A549 (cell line): ENCODE measurements at regions not wholly inside any gene's neighbourhood (a gene's known extent, or its start where the extent isn't known, plus 50 kb on each side); places are given as distances from the start of the nearest gene placed in this dataset.
"Not testable (repeated sequence)": the region's sequence is repeated elsewhere in the genome, so short reads cannot be mapped to it uniquely, and the experiment has no call there.

ENCODE experiments used
- ATAC-seq, 2 experiments: fragments of 200-7000 bp in 1 of 2; fragments of >200 bp in 1 of 2; cut with Nextera tagmentation in 1 of 2; cut with Tn5 transposase in 1 of 2; 3 replicates each; pipeline versions ENCODE4 v1.8.0 to v1.9.1; 2018 to 2020; ENCODE audit warnings: mild to moderate bottlenecking in 1 of 2, moderate library complexity in 1 of 2
- CTCF ChIA-PET: fragments of 300-600 bp; sonication (Branson Sonifier 250); formaldehyde crosslinking; extraction: SDS; loops from one replicate; lab custom pipeline; 2021; ENCODE audit warnings: antibody characterized with exemption, inconsistent platforms; lab: Yijun Ruan, JAX
- POLR2A ChIA-PET: fragments of 350-600 bp; formaldehyde crosslinking; extraction: SDS; loops from one replicate; lab custom pipeline; 2021; ENCODE audit warnings: antibody characterized with exemption, inconsistent platforms; lab: Yijun Ruan, JAX
- DNase-seq, 2 experiments: peaks; one replicate each; pipeline versions ENCODE4 v3.0.0 to v3.0.0-alpha.2; 2011 to 2016; ENCODE audit warnings: low read depth in 1 of 2, low spot score in 1 of 2
- FAIRE-seq: peaks from 2 replicates; lab custom pipeline; 2011; peaks lifted over from hg19 to GRCh38; lab: Jason Lieb, UNC
- H3K27ac ChIP-seq, 2 experiments: fragments of >200 bp; sonication (Bioruptor Twin); formaldehyde crosslinking; 3 replicates each; pipeline ENCODE4 v1.5.1; 2016 to 2017
- H3K4me1 ChIP-seq: fragments of >200 bp; sonication (Bioruptor Twin); formaldehyde crosslinking; 3 replicates; pipeline ENCODE4 v1.6.1; 2016
- H3K4me2 ChIP-seq: fragments of >200 bp; sonication (Bioruptor Twin); formaldehyde crosslinking; 3 replicates; pipeline ENCODE4 v1.6.1; 2016
- H3K4me3 ChIP-seq: fragments of >200 bp; sonication (Bioruptor Twin); formaldehyde crosslinking; 3 replicates; pipeline ENCODE4 v1.5.1; 2016
- H3K9me3 ChIP-seq: fragments of >200 bp; sonication (Bioruptor Twin); formaldehyde crosslinking; 3 replicates; pipeline ENCODE4 v1.6.1; 2016
- BCL3 ChIP-seq: fragments of >200 bp; sonication (Bioruptor Twin); formaldehyde crosslinking; IDR thresholded peaks from 3 replicates; pipeline ENCODE4 v1.6.1; 2016
- BHLHE40 ChIP-seq: IDR thresholded peaks from 2 replicates; pipeline ENCODE4 v1.6.1; 2012; ENCODE audit warnings: low read depth, low read length, inconsistent platforms
- CHD4 ChIP-seq: fragments of 200-600 bp; sonication (generic); IDR thresholded peaks from 2 replicates; pipeline ENCODE4 v1.6.1; 2016; ENCODE audit warnings: antibody characterized with exemption, mild to moderate bottlenecking, borderline replicate concordance
- HDAC2 ChIP-seq: fragments of 200-600 bp; sonication (generic); IDR thresholded peaks from 2 replicates; pipeline ENCODE4 v1.6.1; 2016
- HEYL ChIP-seq: fragments of 250-450 bp; sonication (Bioruptor Pico); IDR thresholded peaks from 2 replicates; pipeline ENCODE4 v1.8.0; 2021; ENCODE audit warnings: mild to moderate bottlenecking, moderate library complexity
- KDM5A ChIP-seq: fragments of 200-600 bp; sonication (generic); IDR thresholded peaks from 2 replicates; pipeline ENCODE4 v1.6.1; 2016; ENCODE audit warnings: antibody characterized with exemption, mild to moderate bottlenecking
- MYC ChIP-seq: IDR thresholded peaks from 2 replicates; pipeline ENCODE4 v1.6.1; 2012; ENCODE audit warnings: mild to moderate bottlenecking, inconsistent platforms, low read length, improper control_type of control experiment, borderline replicate concordance
- NFE2L2 ChIP-seq: fragments of 150-350 bp; conservative IDR thresholded peaks from 2 replicates; pipeline ENCODE4 v1.6.1; 2014; ENCODE audit warnings: low read length
- NPAS2 ChIP-seq: fragments of 250-450 bp; sonication (Bioruptor Pico); IDR thresholded peaks from 2 replicates; pipeline ENCODE4 v1.8.0; 2022; ENCODE audit warnings: mild to moderate bottlenecking, moderate library complexity, borderline replicate concordance
- NR3C1 ChIP-seq: fragments of >200 bp; sonication (Bioruptor Twin); formaldehyde crosslinking; IDR thresholded peaks from 3 replicates; pipeline ENCODE4 v1.6.1; 2017
- POLR2A ChIP-seq: IDR thresholded peaks from 2 replicates; pipeline ENCODE4 v1.6.1; 2012; ENCODE audit warnings: mild to moderate bottlenecking, low read length
- POLR2AphosphoS2 ChIP-seq: conservative IDR thresholded peaks from 2 replicates; pipeline ENCODE4 v1.6.1; 2012; ENCODE audit warnings: low read length, improper control_type of control experiment, inconsistent platforms
- RAD21 ChIP-seq, 2 experiments: fragments of >200 bp in 1 of 2; sonication (Bioruptor Twin) in 1 of 2; formaldehyde crosslinking in 1 of 2; IDR thresholded peaks in 1 of 2; conservative IDR thresholded peaks in 1 of 2; 2 replicates in 1 of 2; 3 replicates in 1 of 2; pipeline ENCODE4 v1.6.1; 2012 to 2018; ENCODE audit warnings: inconsistent platforms in 1 of 2
- RNF2 ChIP-seq: fragments of 200-600 bp; sonication (generic); IDR thresholded peaks from 2 replicates; pipeline ENCODE4 v1.6.1; 2016; ENCODE audit warnings: low read depth, mild to moderate bottlenecking, antibody characterized with exemption, moderate library complexity, borderline replicate concordance
- TFCP2L1 ChIP-seq: fragments of 250-450 bp; sonication (Bioruptor Pico); IDR thresholded peaks from 2 replicates; pipeline ENCODE4 v1.5.0; 2021; ENCODE audit warnings: mild to moderate bottlenecking
- ZC3H11A ChIP-seq: fragments of 450-650 bp; IDR thresholded peaks from 2 replicates; pipeline ENCODE4 v1.6.1; 2014; ENCODE audit warnings: antibody characterized with exemption, mild to moderate bottlenecking
- WGBS: methylation state at CpG from one replicate; pipeline ENCODE4 v1.1.6; 2017; ENCODE audit errors: missing lambda C conversion rate; 5-methylcytosine and 5-hydroxymethylcytosine counted together
- TF ChIP-seq, protein P1 (sequence below): fragments of 150-350 bp; IDR thresholded peaks from 2 replicates; pipeline ENCODE4 v1.6.1; 2014; ENCODE audit warnings: low read depth, mild to moderate bottlenecking, low read length
- TF ChIP-seq, protein P2 (sequence below): fragments of 250-450 bp; sonication (Bioruptor Pico); IDR thresholded peaks from 2 replicates; pipeline ENCODE4 v1.5.0; 2020; ENCODE audit warnings: low read depth, mild to moderate bottlenecking, moderate library complexity

- 82% methylated on average over 17 of the region's 17 CpGs for WGBS
- no peak for FAIRE-seq
- Histone ChIP-seq H3K9me3 (0 out of 3 replicates have a peak, but pooled peaks cover 3% of the 10 kb centered on the region), H3K4me1 (no peaks in the 10 kb centered on the region), H3K27ac (no peak overlapping the region), H3K4me2 (no peak overlapping the region), H3K4me3 (no peak overlapping the region)
- no peak for TF ChIP-seq NR3C1
- TF ChIP-seq NFE2L2, result no peak
- TF ChIP-seq ZC3H11A, result no peak
- TF ChIP-seq, protein P1, sequence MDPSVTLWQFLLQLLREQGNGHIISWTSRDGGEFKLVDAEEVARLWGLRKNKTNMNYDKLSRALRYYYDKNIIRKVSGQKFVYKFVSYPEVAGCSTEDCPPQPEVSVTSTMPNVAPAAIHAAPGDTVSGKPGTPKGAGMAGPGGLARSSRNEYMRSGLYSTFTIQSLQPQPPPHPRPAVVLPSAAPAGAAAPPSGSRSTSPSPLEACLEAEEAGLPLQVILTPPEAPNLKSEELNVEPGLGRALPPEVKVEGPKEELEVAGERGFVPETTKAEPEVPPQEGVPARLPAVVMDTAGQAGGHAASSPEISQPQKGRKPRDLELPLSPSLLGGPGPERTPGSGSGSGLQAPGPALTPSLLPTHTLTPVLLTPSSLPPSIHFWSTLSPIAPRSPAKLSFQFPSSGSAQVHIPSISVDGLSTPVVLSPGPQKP, result no peak
- no peak for TF ChIP-seq KDM5A
- TF ChIP-seq RAD21 (conservative IDR thresholded peaks at IDR 0.05 in 1 of 2, IDR thresholded peaks at IDR 0.05 in 1 of 2), result no peak
- no peak for TF ChIP-seq POLR2AphosphoS2
- TF ChIP-seq TFCP2L1, result no peak
- TF ChIP-seq NPAS2, result no peak
- no peak for TF ChIP-seq CHD4
- ChIA-PET CTCF (interaction anchor here (1.0 kb wide), 1 partner anchor 15 kb away, joined by 3 read pairs; no protein-coding TSS in a partner anchor), POLR2A (no interaction called here)
- no peak for DNase-seq
- ATAC-seq, result no peak
These were observed 204.0 kb upstream of the PITRM1 start for GRCh38 chr10:3376631-3377030.

DNA sequence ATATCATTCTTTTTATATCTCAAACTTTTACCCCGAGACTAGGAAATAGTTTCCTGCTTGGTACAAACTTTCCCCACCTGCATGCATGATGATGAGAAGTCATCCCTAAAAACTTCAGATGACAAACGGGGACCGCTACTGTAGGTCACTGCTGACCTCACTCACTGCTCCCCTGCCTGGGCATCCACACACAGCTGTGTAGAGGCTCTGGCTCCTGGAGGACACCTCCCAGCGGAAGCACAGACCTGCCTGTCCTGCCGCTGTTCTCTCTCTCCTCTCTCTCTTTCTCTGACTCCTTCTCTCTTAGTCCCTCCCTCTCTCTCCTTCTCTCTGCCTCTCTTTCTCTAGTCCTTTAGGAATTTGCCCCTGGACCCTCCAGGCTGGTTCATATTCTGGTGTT lies 202.9 kb upstream of the PITRM1 start:
- H3K4me1 ChIP-seq, result no peaks in the 10 kb centered on the region
- WGBS, result 72% methylated on average over 5 of the region's 5 CpGs
- H3K4me2 ChIP-seq, result no peak overlapping the region
- DNase-seq (no peak), FAIRE-seq (no peak), ATAC-seq (peak in 1 of 2 experiments; percentile 8; a peak in 1 of 6 replicates)
- POLR2A ChIA-PET, result no interaction called here
- CTCF ChIA-PET, result interaction anchor here (0.6 kb wide), 1 partner anchor 850 kb away, joined by 4 read pairs; no protein-coding TSS in a partner anchor
- TF ChIP-seq BHLHE40 (no peak), POLR2AphosphoS2 (no peak), BCL3 (no peak), MYC (no peak), NFE2L2 (no peak), HDAC2 (no peak), CHD4 (no peak), RNF2 (no peak), HEYL (no peak)
- TF ChIP-seq, protein P2, sequence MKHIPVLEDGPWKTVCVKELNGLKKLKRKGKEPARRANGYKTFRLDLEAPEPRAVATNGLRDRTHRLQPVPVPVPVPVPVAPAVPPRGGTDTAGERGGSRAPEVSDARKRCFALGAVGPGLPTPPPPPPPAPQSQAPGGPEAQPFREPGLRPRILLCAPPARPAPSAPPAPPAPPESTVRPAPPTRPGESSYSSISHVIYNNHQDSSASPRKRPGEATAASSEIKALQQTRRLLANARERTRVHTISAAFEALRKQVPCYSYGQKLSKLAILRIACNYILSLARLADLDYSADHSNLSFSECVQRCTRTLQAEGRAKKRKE (CRISPR knock-in tag), result no peak
- 0 out of 3 replicates have a peak, but pooled peaks cover 3% of the 10 kb centered on the region for H3K9me3 ChIP-seq
- H3K27ac ChIP-seq, result no peak overlapping the region
- H3K4me3 ChIP-seq, result no peak overlapping the region

GRCh38 chr10:3374914-3375313 lies 202.3 kb upstream of the PITRM1 start:
- FAIRE-seq, result no peak
- ChIA-PET POLR2A (no interaction called here), CTCF (interaction anchor here (0.6 kb wide), 1 partner anchor 851 kb away, joined by 4 read pairs; no protein-coding TSS in a partner anchor)
- no peak for DNase-seq
- TF ChIP-seq HDAC2 (no peak), POLR2A (no peak)
- Histone ChIP-seq H3K27ac (no peak overlapping the region), H3K9me3 (0 out of 3 replicates have a peak, but pooled peaks cover 3% of the 10 kb centered on the region), H3K4me2 (no peak overlapping the region), H3K4me3 (no peak overlapping the region), H3K4me1 (no peaks in the 10 kb centered on the region)
- 27% methylated on average over 2 of the region's 2 CpGs for WGBS
- no peak for ATAC-seq

GRCh38 chr10:3373374-3374027 lies 200.9 kb upstream of the PITRM1 start:
- FAIRE-seq, POLR2A ChIA-PET: not testable (repeated sequence)

More at GRCh38 chr10:3373374-3374027, 200.9 kb upstream of the PITRM1 start:
- CTCF ChIA-PET, result interaction anchor here (0.6 kb wide), 1 partner anchor 40 kb away, joined by 3 read pairs; no protein-coding TSS in a partner anchor
- H3K4me2 ChIP-seq, H3K27ac ChIP-seq, ATAC-seq, H3K9me3 ChIP-seq, H3K4me1 ChIP-seq, DNase-seq, H3K4me3 ChIP-seq: not testable (repeated sequence)
- 81% methylated on average over 11 of the region's 13 CpGs for WGBS
